H9 (cell line): ENCODE measurements at regions not wholly inside any gene's neighbourhood (a gene's known extent, or its start where the extent isn't known, plus 50 kb on each side); places are given as distances from the start of the nearest gene placed in this dataset.

ENCODE experiments used
- DNase-seq: peaks from one replicate; pipeline ENCODE4 v3.0.0-alpha.2; 2017
- H2AFZ ChIP-seq: one replicate; pipeline ENCODE4 v1.6.1; 2013; ENCODE audit warnings: mild to moderate bottlenecking, low read length, control low read depth, moderate library complexity
- H2AK5ac ChIP-seq: 2 replicates; pipeline ENCODE4 v1.6.1; 2013; ENCODE audit warnings: low read length, control low read depth, mixed read lengths; ENCODE audit not compliant: insufficient read length
- H2BK120ac ChIP-seq: one replicate; pipeline ENCODE4 v1.6.1; 2013; ENCODE audit warnings: low read depth, mild to moderate bottlenecking, low read length, control low read depth, inconsistent platforms; ENCODE audit not compliant: poor library complexity, severe bottlenecking
- H2BK12ac ChIP-seq: 2 replicates; pipeline ENCODE4 v1.6.1; 2013; ENCODE audit warnings: low read length, control low read depth, mixed read lengths, low read depth; ENCODE audit not compliant: insufficient read length
- H2BK15ac ChIP-seq: 2 replicates; pipeline ENCODE4 v1.6.1; 2013; ENCODE audit warnings: low read depth, low read length, control low read depth
- H2BK20ac ChIP-seq: one replicate; pipeline ENCODE4 v1.6.1; 2013; ENCODE audit warnings: low read depth, mild to moderate bottlenecking, low read length, control low read depth, inconsistent platforms; ENCODE audit not compliant: poor library complexity, severe bottlenecking
- H2BK5ac ChIP-seq: 2 replicates; pipeline ENCODE4 v1.6.1; 2013; ENCODE audit warnings: low read length, control low read depth, mixed read lengths; ENCODE audit not compliant: insufficient read length
- H3K14ac ChIP-seq: 2 replicates; pipeline ENCODE4 v1.6.1; 2013; ENCODE audit warnings: low read length, control low read depth; ENCODE audit not compliant: insufficient read depth
- H3K18ac ChIP-seq: 2 replicates; pipeline ENCODE4 v1.6.1; 2013; ENCODE audit warnings: low read depth, mild to moderate bottlenecking, mixed read lengths, low read length, control low read depth; ENCODE audit not compliant: insufficient read length
- H3K23ac ChIP-seq: 2 replicates; pipeline ENCODE4 v1.6.1; 2013; ENCODE audit warnings: low read length, control low read depth, mixed read lengths, low read depth; ENCODE audit not compliant: insufficient read length
- H3K23me2 ChIP-seq: 2 replicates; pipeline ENCODE4 v1.6.1; 2013; ENCODE audit warnings: low read depth, mild to moderate bottlenecking, mixed read lengths, low read length, control low read depth; ENCODE audit not compliant: insufficient read length, poor library complexity, severe bottlenecking
- H3K27ac ChIP-seq: 2 replicates; pipeline ENCODE4 v1.5.1; 2013; ENCODE audit warnings: low read length, control low read depth, mixed read lengths, low read depth; ENCODE audit not compliant: insufficient read length
- H3K27me3 ChIP-seq: 2 replicates; pipeline ENCODE4 v1.6.1; 2013; ENCODE audit warnings: low read length, control low read depth, inconsistent platforms; ENCODE audit not compliant: insufficient read depth
- H3K4ac ChIP-seq: 2 replicates; pipeline ENCODE4 v1.6.1; 2013; ENCODE audit warnings: low read depth, mild to moderate bottlenecking, control low read depth, inconsistent platforms, low read length, moderate library complexity
- H3K4me1 ChIP-seq: 2 replicates; pipeline ENCODE4 v1.6.1; 2013; ENCODE audit warnings: low read length, control low read depth, inconsistent platforms; ENCODE audit not compliant: insufficient read depth
- H3K4me2 ChIP-seq: 2 replicates; pipeline ENCODE4 v1.6.1; 2013; ENCODE audit warnings: low read length, control low read depth, mixed read lengths; ENCODE audit not compliant: insufficient read length, insufficient read depth
- H3K56ac ChIP-seq: 2 replicates; pipeline ENCODE4 v1.6.1; 2013; ENCODE audit warnings: low read depth, mild to moderate bottlenecking, mixed read lengths, low read length, control low read depth; ENCODE audit not compliant: insufficient read length
- H3K79me1 ChIP-seq: 2 replicates; pipeline ENCODE4 v1.6.1; 2013; ENCODE audit warnings: low read depth, mild to moderate bottlenecking, moderate library complexity, low read length, control low read depth, inconsistent platforms; ENCODE audit not compliant: insufficient read depth, poor library complexity, severe bottlenecking
- H3K79me2 ChIP-seq: 2 replicates; pipeline ENCODE4 v1.6.1; 2013; ENCODE audit warnings: low read length, control low read depth, inconsistent platforms; ENCODE audit not compliant: insufficient read depth
- H3K9ac ChIP-seq: 2 replicates; pipeline ENCODE4 v1.6.1; 2013; ENCODE audit warnings: low read length, control low read depth, mixed read lengths; ENCODE audit not compliant: insufficient read length; ENCODE audit errors: extremely low read depth
- H3K9me3 ChIP-seq: one replicate; pipeline ENCODE4 v1.6.1; 2013; ENCODE audit warnings: low read depth, low read length, inconsistent platforms; ENCODE audit not compliant: control insufficient read depth
- H3T11ph ChIP-seq: one replicate; pipeline ENCODE4 v1.6.1; 2013; ENCODE audit warnings: mild to moderate bottlenecking, low read length, control low read depth, inconsistent platforms
- H4K20me1 ChIP-seq: one replicate; pipeline ENCODE4 v1.6.1; 2013; ENCODE audit not compliant: control insufficient read depth, insufficient read length, insufficient read depth
- H4K5ac ChIP-seq: 2 replicates; pipeline ENCODE4 v1.6.1; 2013; ENCODE audit warnings: low read depth, mild to moderate bottlenecking, mixed read lengths, low read length, control low read depth; ENCODE audit not compliant: insufficient read length
- H4K8ac ChIP-seq: replicated peaks from 2 replicates; pipeline ENCODE4 v1.6.1; 2013; ENCODE audit warnings: low read length, control low read depth, mixed read lengths, low read depth; ENCODE audit not compliant: insufficient read length
- H4K91ac ChIP-seq: 2 replicates; pipeline ENCODE4 v1.6.1; 2013; ENCODE audit warnings: low read depth, mild to moderate bottlenecking, moderate library complexity, mixed read lengths, low read length, control low read depth; ENCODE audit not compliant: insufficient read length
- H3K27ac Mint-ChIP-seq, 3 experiments: 2 replicates in 2 of 3; 3 replicates in 1 of 3; pipeline ENCODE4 v1.8.0; 2020 to 2021; ENCODE audit warnings: mixed read lengths in 3 of 3, mild to moderate bottlenecking in 1 of 3, moderate library complexity in 1 of 3
- H3K27me3 Mint-ChIP-seq: 2 replicates; pipeline ENCODE4 v1.8.0; 2021; ENCODE audit warnings: low read depth, mild to moderate bottlenecking, moderate library complexity, mixed read lengths
- H3K36me3 Mint-ChIP-seq, 3 experiments: 2 replicates in 2 of 3; 3 replicates in 1 of 3; pipeline ENCODE4 v1.8.0; 2020 to 2021; ENCODE audit warnings: low read depth in 3 of 3, mixed read lengths in 3 of 3; ENCODE audit not compliant: insufficient read depth in 1 of 3
- H3K4me1 Mint-ChIP-seq, 2 experiments: 2 replicates each; pipeline ENCODE4 v1.8.0; 2020; ENCODE audit warnings: mixed read lengths in 2 of 2
- H3K4me3 Mint-ChIP-seq, 2 experiments: 2 replicates in 1 of 2; 3 replicates in 1 of 2; pipeline ENCODE4 v1.8.0; 2020 to 2021; ENCODE audit warnings: mild to moderate bottlenecking in 2 of 2, mixed read lengths in 2 of 2, moderate library complexity in 1 of 2
- H3K9me3 Mint-ChIP-seq, 2 experiments: 2 replicates in 1 of 2; 3 replicates in 1 of 2; pipeline ENCODE4 v1.8.0; 2020; ENCODE audit warnings: mild to moderate bottlenecking in 2 of 2, mixed read lengths in 2 of 2, moderate library complexity in 1 of 2
- WGBS: extraction: QIAGEN DNeasy Blood & Tissue Kit; methylation state at CpG from one replicate; pipeline ENCODE4 v1.1.7; 2013; ENCODE audit warnings: missing lambda C conversion rate, low lambda C conversion rate, mixed read lengths; ENCODE audit not compliant: insufficient read length; ENCODE audit errors: extremely low coverage; 5-methylcytosine and 5-hydroxymethylcytosine counted together
- TF ChIP-seq, protein P1 (sequence below): fragments of 200-600 bp; sonication (generic); conservative IDR thresholded peaks from 3 replicates; pipeline ENCODE4 v1.8.0; 2021; ENCODE audit warnings: antibody characterized with exemption, mild to moderate bottlenecking

DNA sequence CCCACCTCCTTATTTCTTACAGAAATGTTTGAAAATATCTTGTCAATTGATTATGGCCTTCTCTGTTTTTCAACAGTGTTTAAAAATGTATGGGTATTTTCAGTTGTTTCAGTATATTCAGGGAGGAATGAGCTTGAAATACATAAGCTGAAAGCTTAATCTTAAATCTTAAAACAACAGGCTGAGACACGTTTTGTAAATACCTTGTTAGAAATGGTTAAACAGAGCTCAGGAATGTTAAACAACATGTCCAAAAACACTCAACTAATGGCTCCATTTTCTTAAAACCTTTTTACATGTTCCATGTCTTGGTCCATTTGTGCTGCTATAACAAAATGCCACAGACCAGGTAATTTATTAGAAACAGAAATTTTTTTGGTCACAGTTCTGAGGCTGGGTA is 953.8 kb upstream of the ADGRL2 start:
- Histone ChIP-seq H3K9ac (no peak overlapping the region), H3K18ac (no peak overlapping the region), H3K27me3 (no peaks in the 10 kb centered on the region), H2BK120ac (no peak overlapping the region), H3T11ph (no peak overlapping the region), H2AFZ (no peak overlapping the region), H3K79me2 (no peaks in the 10 kb centered on the region), H3K79me1 (no peaks in the 10 kb centered on the region), H2BK12ac (no peak overlapping the region), H3K4me1 (no peaks in the 10 kb centered on the region), H3K56ac (no peak overlapping the region), H3K4me2 (no peak overlapping the region), H2BK20ac (no peak overlapping the region), H3K23me2 (no peaks in the 10 kb centered on the region), H2BK5ac (no peak overlapping the region), H4K91ac (no peak overlapping the region), H2BK15ac (no peak overlapping the region), H3K14ac (no peak overlapping the region), H3K23ac (no peak overlapping the region), H2AK5ac (no peak overlapping the region), H4K5ac (no peak overlapping the region), H3K9me3 (no peaks in the 10 kb centered on the region), H4K8ac (no peak overlapping the region), H3K4ac (no peak overlapping the region), H4K20me1 (no peaks in the 10 kb centered on the region), H3K27ac (no peak overlapping the region)
- no peak overlapping the region for H3K27ac Mint-ChIP-seq
- H3K36me3 Mint-ChIP-seq, result peaks cover 2 to 9% (median 4%) of the 10 kb centered on the region in 3 experiments; a peak in 4 of 7 replicates
- WGBS, result no CpG with 5 or more reads among the region's 1 CpG
- DNase-seq, result no peak
- TF ChIP-seq, protein P1, sequence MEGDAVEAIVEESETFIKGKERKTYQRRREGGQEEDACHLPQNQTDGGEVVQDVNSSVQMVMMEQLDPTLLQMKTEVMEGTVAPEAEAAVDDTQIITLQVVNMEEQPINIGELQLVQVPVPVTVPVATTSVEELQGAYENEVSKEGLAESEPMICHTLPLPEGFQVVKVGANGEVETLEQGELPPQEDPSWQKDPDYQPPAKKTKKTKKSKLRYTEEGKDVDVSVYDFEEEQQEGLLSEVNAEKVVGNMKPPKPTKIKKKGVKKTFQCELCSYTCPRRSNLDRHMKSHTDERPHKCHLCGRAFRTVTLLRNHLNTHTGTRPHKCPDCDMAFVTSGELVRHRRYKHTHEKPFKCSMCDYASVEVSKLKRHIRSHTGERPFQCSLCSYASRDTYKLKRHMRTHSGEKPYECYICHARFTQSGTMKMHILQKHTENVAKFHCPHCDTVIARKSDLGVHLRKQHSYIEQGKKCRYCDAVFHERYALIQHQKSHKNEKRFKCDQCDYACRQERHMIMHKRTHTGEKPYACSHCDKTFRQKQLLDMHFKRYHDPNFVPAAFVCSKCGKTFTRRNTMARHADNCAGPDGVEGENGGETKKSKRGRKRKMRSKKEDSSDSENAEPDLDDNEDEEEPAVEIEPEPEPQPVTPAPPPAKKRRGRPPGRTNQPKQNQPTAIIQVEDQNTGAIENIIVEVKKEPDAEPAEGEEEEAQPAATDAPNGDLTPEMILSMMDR, result no peak
- no peaks in the 10 kb centered on the region for H3K27me3 Mint-ChIP-seq
- H3K4me3 Mint-ChIP-seq, result no peak overlapping the region
- H3K9me3 Mint-ChIP-seq, result peaks cover 3 to 4% of the 10 kb centered on the region in 2 experiments; a peak in 3 of 5 replicates
- H3K4me1 Mint-ChIP-seq, result no peaks in the 10 kb centered on the region
